ENCODE measurements at regions not wholly inside any gene's neighbourhood (a gene's known extent, or its start where the extent isn't known, plus 50 kb on each side); places are given as distances from the start of the nearest gene placed in this dataset.

GRCh38 chr4:176453658-176454057, 133.9 kb downstream of the SPCS3 start:
- TF ChIP-seq CTCF (IDR thresholded peaks at IDR 0.05) (no peak), POLR2A (IDR thresholded peaks at IDR 0.05) (no peak)
